ENCODE measurements at regions not wholly inside any gene's neighbourhood (a gene's known extent, or its start where the extent isn't known, plus 50 kb on each side); places are given as distances from the start of the nearest gene placed in this dataset.

GRCh38 chr4:17013382-17014006 lies 115.0 kb upstream of the LDB2 start:
- no peak for TF ChIP-seq CTCF (conservative IDR thresholded peaks at IDR 0.05; ENCODE audit: low read depth, low read length)
- TF ChIP-seq EZH2 (IDR thresholded peaks at IDR 0.05; ENCODE audit: low read length, unreplicated experiment), result no peak
